HCT116 (cell line): ENCODE measurements at regions not wholly inside any gene's neighbourhood (a gene's known extent, or its start where the extent isn't known, plus 50 kb on each side); places are given as distances from the start of the nearest gene placed in this dataset.

ENCODE experiments used
- ATAC-seq: fragments of 200-7000 bp; cut with Tn5 transposase; 2 replicates; pipeline ENCODE4 v1.9.1; 2020; ENCODE audit warnings: mild to moderate bottlenecking, moderate library complexity
- BruUV-seq: library from RNA; stranded (reverse); fragments of 400-500 nt; replicated peaks from 2 replicates; lab custom pipeline; 2021; lab: Mats Ljungman, UMichigan
- CTCF ChIA-PET: fragments of 300-600 bp; sonication (Branson Sonifier 250); formaldehyde crosslinking; loops from one replicate; lab custom pipeline; 2021; ENCODE audit warnings: antibody characterized with exemption; lab: Charles Lee
- POLR2A ChIA-PET: fragments of 300-600, 350-600 bp; sonication (Branson Sonifier 250); formaldehyde crosslinking; loops from one replicate; lab custom pipeline; 2021; ENCODE audit warnings: antibody characterized with exemption; lab: Charles Lee
- RAD21 ChIA-PET, 2 experiments: fragments of 300-600 bp; sonication (Branson Sonifier 250); formaldehyde crosslinking; loops; one replicate each; lab custom pipeline; 2023; ENCODE audit warnings: low total read pairs in 2 of 2; ENCODE audit not compliant: uncharacterized antibody in 2 of 2, unreplicated experiment in 2 of 2, low non-redundant PET in 1 of 2; lab: Charles Lee
- DNase-seq: peaks from one replicate; pipeline ENCODE4 v3.0.0-alpha.2; 2010; ENCODE audit warnings: low read depth, low spot score
- H2AFZ ChIP-seq: fragments of 200-600 bp; shearing (Covaris generic), sonication (generic); 2 replicates; pipeline ENCODE4 v1.6.1; 2017; ENCODE audit warnings: low read depth, mixed run types, mixed read lengths, antibody characterized with exemption, low read length; ENCODE audit not compliant: poor library complexity, severe bottlenecking
- H3K27ac ChIP-seq: 2 replicates; pipeline ENCODE4 v1.5.1; 2012; ENCODE audit warnings: low read depth, low read length
- H3K27me3 ChIP-seq: fragments of 200-600 bp; sonication (generic); 2 replicates; pipeline ENCODE4 v1.6.1; 2016; ENCODE audit warnings: mixed run types, low read length, mixed read lengths; ENCODE audit not compliant: insufficient read depth
- H3K36me3 ChIP-seq, 2 experiments: fragments of 200-500 bp in 1 of 2; fragments of 200-600 bp in 1 of 2; sonication (Bioruptor generic) in 1 of 2; sonication (generic) in 1 of 2; 2 replicates each; pipeline versions ENCODE4 v1.5.1 to v1.6.1; 2014 to 2016; ENCODE audit warnings: low read length in 2 of 2, inconsistent platforms in 1 of 2, mixed read lengths in 1 of 2, mixed run types in 1 of 2; ENCODE audit not compliant: insufficient read depth in 2 of 2, control insufficient read depth in 1 of 2
- H3K4me1 ChIP-seq, 2 experiments: fragments of 200-600 bp in 1 of 2; sonication (generic) in 1 of 2; 2 replicates each; pipeline versions ENCODE4 v1.5.1 to v1.6.1; 2012 to 2017; ENCODE audit warnings: low read length in 2 of 2, inconsistent platforms in 1 of 2, mild to moderate bottlenecking in 1 of 2, mixed read lengths in 1 of 2, mixed run types in 1 of 2, moderate library complexity in 1 of 2; ENCODE audit not compliant: insufficient read depth in 2 of 2, control insufficient read depth in 1 of 2
- H3K4me2 ChIP-seq: fragments of 200-600 bp; sonication (generic); 2 replicates; pipeline ENCODE4 v1.6.1; 2017; ENCODE audit warnings: mixed run types, low read length, mixed read lengths
- H3K4me3 ChIP-seq, 2 experiments: fragments of 200-600 bp in 1 of 2; sonication (generic) in 1 of 2; replicated peaks in 1 of 2; 2 replicates each; pipeline ENCODE4 v1.5.1; 2011 to 2016; ENCODE audit warnings: low read length in 2 of 2, control low read depth in 1 of 2, low read depth in 1 of 2, mild to moderate bottlenecking in 1 of 2, mixed read lengths in 1 of 2, mixed run types in 1 of 2
- H3K79me2 ChIP-seq: fragments of 200-600 bp; sonication (generic); 2 replicates; pipeline ENCODE4 v1.6.1; 2017; ENCODE audit warnings: mild to moderate bottlenecking, mixed run types, low read length, moderate library complexity, mixed read lengths; ENCODE audit not compliant: insufficient read depth
- H3K9ac ChIP-seq: fragments of 200-600 bp; sonication (generic); 2 replicates; pipeline ENCODE4 v1.6.1; 2016; ENCODE audit warnings: low read length, mixed read lengths
- H3K9me2 ChIP-seq: fragments of 200-600 bp; sonication (generic), shearing (Covaris generic); 2 replicates; pipeline ENCODE4 v1.6.1; 2017; ENCODE audit warnings: mixed run types, mild to moderate bottlenecking, moderate library complexity; ENCODE audit not compliant: insufficient read depth
- H3K9me3 ChIP-seq, 2 experiments: fragments of 200-500 bp in 1 of 2; fragments of 200-600 bp in 1 of 2; sonication (Bioruptor generic) in 1 of 2; sonication (generic) in 1 of 2; 2 replicates each; pipeline ENCODE4 v1.6.1; 2014 to 2017; ENCODE audit warnings: low read length in 2 of 2, mixed read lengths in 2 of 2, inconsistent platforms in 1 of 2, low read depth in 1 of 2, mild to moderate bottlenecking in 1 of 2, mixed run types in 1 of 2, moderate library complexity in 1 of 2; ENCODE audit not compliant: control insufficient read depth in 1 of 2, insufficient read depth in 1 of 2
- H4K20me1 ChIP-seq: fragments of 200-600 bp; sonication (generic), shearing (Covaris generic); 2 replicates; pipeline ENCODE4 v1.6.1; 2017; ENCODE audit warnings: mixed run types, mild to moderate bottlenecking, moderate library complexity; ENCODE audit not compliant: insufficient read depth
- CBX3 ChIP-seq: IDR thresholded peaks from 2 replicates; pipeline ENCODE4 v1.6.1; 2012; ENCODE audit warnings: low read depth
- EGR1 ChIP-seq: IDR thresholded peaks from 2 replicates; pipeline ENCODE4 v1.6.1; 2012; ENCODE audit warnings: low read depth
- EZH2phosphoT487 ChIP-seq: fragments of 200-600 bp; IDR thresholded peaks from 2 replicates; pipeline ENCODE4 v1.6.1; 2018; ENCODE audit warnings: antibody characterized with exemption, borderline replicate concordance
- JUND ChIP-seq: IDR thresholded peaks from 2 replicates; pipeline ENCODE4 v1.6.1; 2012
- POLR2A ChIP-seq: IDR thresholded peaks from 2 replicates; pipeline ENCODE4 v1.7.0; 2011; ENCODE audit warnings: borderline replicate concordance; ENCODE audit not compliant: insufficient read depth, insufficient read length; ENCODE audit errors: extremely low read depth
- POLR2AphosphoS5 ChIP-seq: IDR thresholded peaks from 2 replicates; pipeline ENCODE4 v1.6.1; 2011; ENCODE audit warnings: mild to moderate bottlenecking, low read depth, low read length, moderate library complexity
- YY1 ChIP-seq: IDR thresholded peaks from 2 replicates; pipeline ENCODE4 v1.6.1; 2011; ENCODE audit warnings: low read length, low read depth, moderate library complexity, mild to moderate bottlenecking; ENCODE audit not compliant: insufficient replicate concordance; ENCODE audit errors: extremely low read depth
- ZFX ChIP-seq: fragments of 450-650 bp; IDR thresholded peaks from 2 replicates; pipeline ENCODE4 v1.6.1; 2017
- ZNF274 ChIP-seq: fragments of 200-500 bp; sonication (Bioruptor generic); IDR thresholded peaks from 2 replicates; pipeline ENCODE4 v1.6.1; 2014; ENCODE audit warnings: mild to moderate bottlenecking, low read depth, low read length, inconsistent platforms
- intact Hi-C: fragments of 100-400 bp; cut with micrococcal nuclease; formaldehyde crosslinking; loops from 2 replicates; pipeline ENCODE4 v1.10.0; 2022
- TF ChIP-seq, protein P1 (sequence below): IDR thresholded peaks from 2 replicates; pipeline ENCODE4 v1.6.1; 2012
- TF ChIP-seq, protein P2 (sequence below): IDR thresholded peaks from 2 replicates; pipeline ENCODE4 v1.6.1; 2012

- no peaks in the 10 kb centered on the region for H3K9me2 ChIP-seq
- DNase-seq, result no peak
- H3K4me2 ChIP-seq, result no peak overlapping the region
- CTCF ChIA-PET, result no interaction called here
- no TSS peak for BruUV-seq
- H3K36me3 ChIP-seq, result no peaks in the 10 kb centered on the region
- peaks cover 2% of the 10 kb centered on the region; the same call in 1 of the 2 replicates for H3K27me3 ChIP-seq
- H2AFZ ChIP-seq, result no peak overlapping the region
- no peaks in the 10 kb centered on the region for H3K4me1 ChIP-seq
- H3K27ac ChIP-seq, result no peak overlapping the region
- RAD21 ChIA-PET, result no interaction called here
- no peak for TF ChIP-seq EZH2phosphoT487
- TF ChIP-seq EGR1, result no peak
- TF ChIP-seq, protein P1, sequence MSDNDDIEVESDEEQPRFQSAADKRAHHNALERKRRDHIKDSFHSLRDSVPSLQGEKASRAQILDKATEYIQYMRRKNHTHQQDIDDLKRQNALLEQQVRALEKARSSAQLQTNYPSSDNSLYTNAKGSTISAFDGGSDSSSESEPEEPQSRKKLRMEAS, result no peak
- TF ChIP-seq JUND, result no peak
- ATAC-seq, result no peak
- no peaks in the 10 kb centered on the region for H3K9me3 ChIP-seq
- H3K79me2 ChIP-seq, result no peaks in the 10 kb centered on the region
- H3K9ac ChIP-seq, result no peak overlapping the region
- POLR2A ChIA-PET, result no interaction called here
- H4K20me1 ChIP-seq, result no peaks in the 10 kb centered on the region
- intact Hi-C loops, result no loop called here
- no peak overlapping the region for H3K4me3 ChIP-seq
Measured at GRCh38 chr1:228870041-228870713, 134.9 kb downstream of the RHOU start.

DNA sequence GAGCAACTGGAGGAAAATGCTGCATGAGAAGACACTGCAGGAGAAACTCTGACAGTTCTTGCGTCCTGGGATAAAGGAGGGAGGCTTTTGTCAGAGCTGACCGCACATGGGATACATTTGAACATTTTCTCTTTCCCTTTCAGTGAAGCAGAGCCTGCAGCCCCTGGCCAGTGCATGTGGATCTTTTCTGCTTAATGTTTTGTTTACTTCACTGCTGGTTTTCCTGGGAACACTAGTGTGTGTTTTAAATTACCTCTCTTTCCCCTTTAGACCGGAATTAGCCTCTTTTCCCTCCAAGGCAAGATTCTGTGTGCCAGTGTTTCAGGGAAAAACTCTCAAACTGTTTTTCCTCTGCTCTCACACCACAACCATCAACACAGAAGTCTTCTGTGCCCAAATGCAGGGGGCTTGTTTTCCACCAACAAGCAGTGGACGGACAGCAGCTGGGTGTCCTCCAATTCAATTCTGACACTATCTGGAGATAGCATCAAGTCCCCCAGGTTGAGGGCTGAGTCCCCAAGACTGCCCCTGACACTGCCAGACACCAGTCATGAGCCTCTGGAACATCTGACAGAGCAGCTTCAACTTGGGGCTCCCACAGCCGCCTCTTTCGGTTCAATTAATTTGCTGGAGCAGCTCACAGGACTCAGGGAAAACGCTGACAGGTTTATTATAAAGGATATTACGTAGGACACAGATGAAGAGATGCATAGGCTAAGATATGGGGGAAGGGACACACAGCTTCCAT, 136.2 kb downstream of the RHOU start:
- no TSS peak for BruUV-seq
- TF ChIP-seq, protein P2, sequence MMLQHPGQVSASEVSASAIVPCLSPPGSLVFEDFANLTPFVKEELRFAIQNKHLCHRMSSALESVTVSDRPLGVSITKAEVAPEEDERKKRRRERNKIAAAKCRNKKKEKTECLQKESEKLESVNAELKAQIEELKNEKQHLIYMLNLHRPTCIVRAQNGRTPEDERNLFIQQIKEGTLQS, result no peak
- TF ChIP-seq ZNF274 (no peak), ZFX (no peak), YY1 (no peak), POLR2AphosphoS5 (no peak), CBX3 (no peak), POLR2A (no peak)
- TF ChIP-seq, all 23 proteins: peak for 0

More for the DNA sequence above, 136.2 kb downstream of the RHOU start:
- Histone ChIP-seq H3K27me3 (no peaks in the 10 kb centered on the region; the same call in 1 of the 2 replicates), H3K4me2 (no peak overlapping the region), H2AFZ (no peak overlapping the region), H4K20me1 (no peaks in the 10 kb centered on the region), H3K36me3 (no peaks in the 10 kb centered on the region), H3K9me2 (no peaks in the 10 kb centered on the region), H3K27ac (no peak overlapping the region), H3K9ac (no peak overlapping the region), H3K4me1 (no peaks in the 10 kb centered on the region), H3K4me3 (no peak overlapping the region), H3K79me2 (no peaks in the 10 kb centered on the region), H3K9me3 (no peaks in the 10 kb centered on the region)
- ATAC-seq (no peak), DNase-seq (no peak)
- ChIA-PET POLR2A (no interaction called here), RAD21 (no interaction called here), CTCF (no interaction called here)
- intact Hi-C loops, result no loop called here
